AG04450 (cell line): ENCODE measurements at regions not wholly inside any gene's neighbourhood (a gene's known extent, or its start where the extent isn't known, plus 50 kb on each side); places are given as distances from the start of the nearest gene placed in this dataset.

ENCODE experiments used
- CTCF ChIA-PET: fragments of 300-600, 350-600 bp; formaldehyde crosslinking; extraction: SDS; loops from one replicate; lab custom pipeline; 2022; ENCODE audit warnings: antibody characterized with exemption, inconsistent platforms; lab: Charles Lee
- POLR2A ChIA-PET: fragments of 350-600 bp; formaldehyde crosslinking; extraction: SDS; loops from one replicate; lab custom pipeline; 2021; ENCODE audit warnings: antibody characterized with exemption, inconsistent platforms; lab: Yijun Ruan, JAX
- DNase-seq: peaks from one replicate; pipeline ENCODE4 v3.0.0-alpha.2; 2011; ENCODE audit warnings: low read depth, low spot score
- H3K27ac ChIP-seq: one replicate; pipeline ENCODE4 v1.5.1; 2012; ENCODE audit warnings: low read depth, low read length, control low read depth
- H3K27me3 ChIP-seq: one replicate; pipeline ENCODE4 v1.6.0; 2012; ENCODE audit warnings: low read length; ENCODE audit not compliant: control insufficient read depth, insufficient read depth
- H3K4me3 ChIP-seq: 2 replicates; pipeline ENCODE4 v1.5.1; 2011; ENCODE audit warnings: mild to moderate bottlenecking, low read depth, low read length, control low read depth
- H3K9me3 ChIP-seq: 2 replicates; pipeline ENCODE4 v1.5.1; 2012; ENCODE audit warnings: low read length; ENCODE audit not compliant: control insufficient read depth, insufficient read depth
- CTCF ChIP-seq: IDR thresholded peaks from 2 replicates; pipeline ENCODE4 v1.5.1; 2011; ENCODE audit warnings: low read depth, low read length, control low read depth, inconsistent platforms

- no peak overlapping the region for H3K4me3 ChIP-seq
- no peaks in the 10 kb centered on the region for H3K27me3 ChIP-seq
- no peak overlapping the region for H3K27ac ChIP-seq
- H3K9me3 ChIP-seq: no peaks in the 10 kb centered on the region
- DNase-seq: no peak
- ChIA-PET POLR2A (no interaction called here), CTCF (no interaction called here)
- TF ChIP-seq CTCF: no peak
Measured at GRCh38 chr13:59587971-59588716, 575.6 kb downstream of the DIAPH3 start.

GRCh38 chr13:59588717-59589067 is 575.0 kb downstream of the DIAPH3 start:
- TF ChIP-seq CTCF: no peak
- DNase-seq: no peak
- Histone ChIP-seq H3K4me3 (no peak overlapping the region), H3K27me3 (no peaks in the 10 kb centered on the region), H3K9me3 (no peaks in the 10 kb centered on the region), H3K27ac (no peak overlapping the region)
- ChIA-PET CTCF (no interaction called here), POLR2A (no interaction called here)

- H3K4me3 ChIP-seq: no peak overlapping the region
- POLR2A ChIA-PET: no interaction called here
- H3K9me3 ChIP-seq: no peaks in the 10 kb centered on the region
- CTCF ChIA-PET: no interaction called here
- no peak for DNase-seq
- no peak for TF ChIP-seq CTCF
- no peak overlapping the region for H3K27ac ChIP-seq
- H3K27me3 ChIP-seq: no peaks in the 10 kb centered on the region
Measured at GRCh38 chr13:59601993-59602392, 561.7 kb downstream of the DIAPH3 start.

GRCh38 chr13:59603646-59604045 is 560.1 kb downstream of the DIAPH3 start:
- CTCF ChIA-PET: no interaction called here

More at GRCh38 chr13:59603646-59604045, 560.1 kb downstream of the DIAPH3 start:
- H3K9me3 ChIP-seq: no peaks in the 10 kb centered on the region
- no peak for DNase-seq
- TF ChIP-seq CTCF: no peak
- POLR2A ChIA-PET: no interaction called here
- no peak overlapping the region for H3K27ac ChIP-seq
- H3K27me3 ChIP-seq: no peaks in the 10 kb centered on the region
- H3K4me3 ChIP-seq: no peak overlapping the region
